ENCODE measurements at regions not wholly inside any gene's neighbourhood (a gene's known extent, or its start where the extent isn't known, plus 50 kb on each side); places are given as distances from the start of the nearest gene placed in this dataset.

DNA sequence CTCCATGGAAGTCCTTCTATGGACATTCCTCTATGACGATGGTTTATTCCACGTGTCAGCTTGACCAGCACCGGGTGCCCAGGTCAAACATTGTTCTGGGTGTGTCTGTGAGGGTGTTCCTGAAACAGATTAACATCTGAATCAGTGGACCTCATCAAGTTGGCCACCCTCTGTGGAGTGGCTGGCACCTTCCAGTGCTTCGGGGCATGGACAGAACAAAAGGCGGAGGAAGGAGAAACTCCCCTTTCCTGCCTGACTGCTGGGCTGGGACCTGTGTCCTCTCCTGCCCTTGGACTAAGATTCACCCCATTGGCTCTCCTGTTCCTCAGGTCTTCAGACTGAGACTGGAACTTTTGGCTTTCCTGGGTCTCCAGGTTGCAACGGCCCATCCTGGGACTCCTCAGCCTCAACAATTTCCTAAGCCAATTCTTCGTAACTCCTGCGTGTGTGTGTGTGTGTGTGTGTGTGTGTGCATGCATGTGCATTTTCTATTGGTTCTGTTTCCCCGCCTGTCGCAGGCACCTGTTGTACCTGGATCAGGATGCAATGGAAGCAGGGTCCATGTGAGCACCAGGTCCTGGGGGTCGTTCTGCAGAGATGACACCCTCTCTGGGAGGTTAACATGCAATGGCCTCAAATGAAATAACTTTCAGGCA is 357.2 kb upstream of the SALL3 start:
- DNase-seq: no peak

DNA sequence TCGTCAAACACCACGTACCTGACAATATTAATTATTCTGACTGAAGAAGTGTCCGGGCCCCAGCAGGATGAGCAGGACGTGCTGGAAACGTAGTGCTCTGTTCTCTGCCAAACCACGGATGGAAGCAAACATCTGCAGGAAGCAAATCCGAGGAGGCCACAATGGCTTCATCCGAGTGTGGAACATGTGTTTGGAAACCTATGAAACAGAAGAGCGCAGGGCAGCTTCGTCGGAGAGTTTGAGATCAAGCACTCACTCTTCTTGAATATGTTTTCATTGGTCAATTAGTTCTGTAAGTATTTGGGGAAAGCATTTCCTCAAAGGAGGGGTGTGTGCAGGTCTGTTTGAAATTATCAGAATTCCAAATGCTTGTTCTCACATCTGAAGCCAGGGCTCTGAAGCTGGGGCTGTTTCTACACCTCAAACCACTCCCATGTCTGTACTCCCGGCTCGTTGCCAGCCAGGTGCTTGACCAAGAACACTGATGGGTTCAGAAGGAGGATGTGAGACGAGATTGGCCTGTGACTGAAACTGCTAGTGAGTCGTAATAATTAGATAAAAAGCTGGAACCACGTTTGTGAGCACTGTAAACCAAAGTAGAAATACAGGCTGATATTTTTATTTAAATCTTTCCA is 356.6 kb upstream of the SALL3 start:
- DNase-seq: no peak

DNA sequence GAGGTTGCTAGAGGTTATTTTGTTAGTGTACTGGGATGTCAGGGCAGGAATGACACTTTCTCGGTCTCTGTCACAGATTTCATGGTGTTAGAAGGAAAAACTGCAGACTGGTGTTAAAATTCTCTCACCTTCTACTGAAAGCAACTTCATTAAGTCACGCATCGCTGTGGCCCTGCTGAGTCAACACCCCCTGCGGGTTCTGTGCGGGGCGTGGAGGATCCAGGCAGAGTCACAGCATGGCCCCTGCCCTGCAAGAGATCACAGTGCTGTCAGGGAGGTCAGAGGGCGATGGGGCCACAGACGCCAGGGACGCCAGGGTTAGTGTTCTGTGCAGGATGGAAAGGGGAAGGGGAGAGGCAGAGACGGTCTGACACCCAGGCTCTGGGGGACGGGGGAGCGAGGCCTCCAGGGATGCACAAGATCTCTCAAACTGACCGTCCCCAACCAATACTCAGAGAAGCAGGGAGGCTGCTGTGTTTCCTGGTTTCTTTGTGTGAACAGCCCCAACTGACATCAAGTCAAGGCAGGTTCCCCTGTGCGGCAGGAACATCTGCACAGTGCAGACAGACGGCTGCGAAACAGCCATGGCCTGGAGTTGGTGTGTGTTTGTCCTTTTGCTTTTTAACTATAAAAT is 354.9 kb upstream of the SALL3 start:
- DNase-seq: no peak

DNA sequence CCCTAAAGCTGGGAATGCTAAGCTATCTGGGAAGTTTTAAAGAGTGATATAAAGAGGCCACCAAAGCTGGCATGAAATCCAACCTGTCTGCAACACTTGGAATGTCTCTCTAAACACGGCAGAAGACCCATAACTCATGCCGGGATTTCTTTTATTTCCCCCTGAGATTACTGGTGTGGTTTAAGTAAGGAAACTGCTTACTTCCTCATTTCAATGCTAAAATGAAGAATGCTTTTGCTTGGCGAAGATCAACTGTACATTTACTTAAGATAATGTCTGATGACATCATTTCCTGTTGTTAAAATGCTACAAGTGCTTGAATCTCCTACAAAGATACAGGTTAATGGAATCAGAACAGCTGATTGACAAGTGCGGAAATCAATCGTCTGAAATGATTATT is 353.8 kb upstream of the SALL3 start:
- DNase-seq: no peak

DNA sequence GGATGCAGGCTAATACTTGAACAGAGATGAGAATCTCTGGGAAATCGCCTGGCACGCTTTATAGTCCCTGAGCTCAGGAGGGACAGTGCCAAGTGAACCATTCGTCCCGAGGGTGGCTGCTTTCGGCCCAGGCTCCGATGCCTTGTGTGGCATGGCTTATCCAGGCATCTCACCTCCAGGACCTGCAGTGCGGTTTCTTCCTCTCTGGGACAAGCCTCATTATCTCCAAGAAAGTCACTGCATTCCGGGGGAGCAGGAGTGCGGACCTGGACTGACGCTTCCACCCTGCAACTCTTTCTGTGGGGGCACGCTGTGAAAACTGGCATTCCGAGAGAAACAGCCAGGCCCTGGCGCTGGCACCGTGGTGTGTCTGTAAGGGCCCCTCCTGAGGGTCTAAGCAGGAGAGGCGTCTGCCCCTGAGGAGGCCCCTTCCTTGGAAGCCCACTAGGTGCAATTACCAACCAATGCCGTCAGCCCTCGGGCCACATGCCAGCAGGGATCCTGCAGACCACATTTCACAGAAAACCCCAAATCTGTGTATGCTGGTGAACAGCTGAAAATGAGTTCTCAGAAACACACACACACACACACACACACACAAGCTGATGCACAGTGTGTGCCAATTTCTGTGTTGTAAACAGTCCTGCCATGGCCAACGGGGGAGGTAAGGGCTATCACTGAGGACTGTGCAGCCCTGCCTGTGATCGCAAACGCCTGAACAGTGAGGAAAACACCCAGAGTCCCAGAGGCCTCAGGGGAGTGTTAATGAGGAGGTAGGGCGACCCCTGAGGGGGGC is 351.9 kb upstream of the SALL3 start:
- DNase-seq: no peak

DNA sequence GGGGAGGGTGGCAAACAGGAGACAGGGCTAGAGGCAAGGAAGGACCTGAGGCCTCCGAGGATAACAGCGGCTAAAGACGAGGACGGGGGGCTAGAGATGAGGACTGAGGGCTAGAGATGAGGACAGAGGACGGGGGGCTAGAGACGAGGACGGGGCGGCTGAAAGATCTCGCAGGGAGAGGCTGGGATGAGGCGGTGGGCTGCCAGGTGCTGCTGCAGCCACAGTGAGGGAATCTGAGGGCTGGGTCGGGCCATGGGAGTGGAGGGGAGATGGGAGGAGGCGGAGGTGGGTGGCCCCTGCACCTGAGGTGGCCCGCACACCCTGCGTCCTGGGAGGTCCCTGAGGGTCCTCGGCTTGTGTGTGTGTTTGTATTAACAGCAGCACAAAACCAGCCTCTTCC is 350.2 kb upstream of the SALL3 start:
- DNase-seq: no peak

DNA sequence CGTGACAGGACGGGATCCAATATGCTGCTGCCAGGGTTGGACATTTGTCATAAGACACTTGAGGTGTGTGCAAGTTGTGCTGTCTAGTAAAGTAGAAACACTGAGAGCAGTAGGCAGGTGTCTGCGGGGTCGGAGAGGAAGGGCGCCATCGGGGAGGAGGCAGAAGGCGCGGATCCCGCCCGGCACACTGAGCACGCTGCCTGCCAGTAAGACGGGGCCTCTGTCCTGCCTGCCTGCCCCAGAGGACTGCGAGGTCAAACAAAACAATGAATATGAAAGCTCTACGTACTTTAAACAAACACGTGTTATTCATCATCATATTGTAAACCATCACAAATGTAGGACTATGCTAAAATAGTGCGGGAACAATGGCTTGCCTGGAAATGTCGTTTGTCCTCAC is 349.3 kb upstream of the SALL3 start:
- no peak for DNase-seq

DNA sequence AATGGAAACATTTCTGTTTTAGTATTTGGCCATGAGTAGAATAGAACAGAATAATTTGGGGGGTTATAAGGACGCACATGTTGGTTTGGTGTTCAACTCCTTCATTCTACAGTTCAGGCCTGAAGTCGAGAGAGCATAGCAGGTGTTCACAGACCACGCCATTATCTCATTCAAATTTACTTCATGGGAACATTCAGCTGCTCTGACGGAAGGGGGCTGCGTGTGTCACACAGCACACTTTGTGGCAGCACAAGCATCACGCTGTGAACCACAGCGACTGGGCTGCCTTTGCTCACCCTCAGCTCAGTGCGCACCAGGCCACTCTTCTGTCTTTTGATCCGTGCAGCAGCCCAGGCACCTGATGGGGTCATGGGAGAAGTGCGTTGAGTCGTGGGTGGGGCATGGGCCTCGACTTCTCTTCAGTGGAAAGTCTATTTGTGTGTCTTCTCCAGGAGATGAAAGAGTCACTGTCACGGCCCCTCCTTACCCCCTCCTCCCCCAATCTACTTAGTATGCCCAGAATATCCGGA is 348.6 kb upstream of the SALL3 start:
- no peak for DNase-seq

DNA sequence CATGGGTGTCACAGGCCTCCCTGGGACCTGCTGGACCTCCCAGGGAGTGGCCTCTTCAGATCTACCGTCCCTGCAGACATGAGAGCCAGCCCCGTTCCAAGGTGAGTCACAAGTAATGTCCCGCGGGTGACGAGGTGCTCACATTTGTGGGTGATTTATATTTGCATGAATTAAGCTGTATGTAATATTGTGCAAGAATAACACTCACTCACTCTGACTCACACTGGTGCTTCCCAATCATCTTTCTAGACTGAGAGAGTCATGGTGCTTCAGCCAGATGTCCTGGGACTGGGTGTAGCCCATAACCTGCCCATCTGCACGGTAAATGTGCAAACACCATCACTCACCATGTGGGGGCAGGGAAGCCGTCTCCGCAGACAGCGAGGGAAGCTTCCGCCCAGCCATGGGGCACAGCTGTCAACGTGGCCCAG is 347.5 kb upstream of the SALL3 start:
- no peak for DNase-seq

DNA sequence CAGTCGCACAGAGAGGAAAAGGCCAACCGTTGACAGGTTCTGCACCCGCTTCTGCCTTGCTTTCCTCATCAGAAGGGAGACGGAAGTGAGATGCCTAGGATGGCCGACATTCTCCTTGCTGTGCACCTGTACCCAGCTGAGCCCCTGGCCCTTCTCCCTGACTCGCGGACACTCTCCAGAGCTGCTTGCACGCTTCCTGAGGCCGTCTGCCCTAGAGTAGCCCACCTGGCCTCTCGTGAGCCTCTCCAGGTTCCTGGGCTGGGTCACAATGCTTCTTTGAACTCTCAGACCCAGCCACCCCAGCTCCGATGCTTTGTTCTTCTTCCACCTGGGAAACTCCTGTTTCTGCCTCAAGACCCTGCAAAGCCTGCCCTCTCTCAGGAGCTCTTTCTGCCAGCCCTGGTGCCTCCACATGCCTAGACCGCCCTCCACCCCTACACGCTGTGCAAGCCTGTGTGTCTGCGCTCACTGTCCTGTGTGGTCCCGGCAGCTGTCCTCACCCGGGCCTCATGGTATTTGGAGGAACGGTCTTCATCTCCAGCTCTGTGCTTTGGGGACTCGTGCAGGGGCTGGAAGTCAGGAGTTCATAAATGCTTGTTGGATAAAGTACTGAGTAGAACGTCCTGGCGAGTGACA is 345.4 kb upstream of the SALL3 start:
- no peak for DNase-seq

DNA sequence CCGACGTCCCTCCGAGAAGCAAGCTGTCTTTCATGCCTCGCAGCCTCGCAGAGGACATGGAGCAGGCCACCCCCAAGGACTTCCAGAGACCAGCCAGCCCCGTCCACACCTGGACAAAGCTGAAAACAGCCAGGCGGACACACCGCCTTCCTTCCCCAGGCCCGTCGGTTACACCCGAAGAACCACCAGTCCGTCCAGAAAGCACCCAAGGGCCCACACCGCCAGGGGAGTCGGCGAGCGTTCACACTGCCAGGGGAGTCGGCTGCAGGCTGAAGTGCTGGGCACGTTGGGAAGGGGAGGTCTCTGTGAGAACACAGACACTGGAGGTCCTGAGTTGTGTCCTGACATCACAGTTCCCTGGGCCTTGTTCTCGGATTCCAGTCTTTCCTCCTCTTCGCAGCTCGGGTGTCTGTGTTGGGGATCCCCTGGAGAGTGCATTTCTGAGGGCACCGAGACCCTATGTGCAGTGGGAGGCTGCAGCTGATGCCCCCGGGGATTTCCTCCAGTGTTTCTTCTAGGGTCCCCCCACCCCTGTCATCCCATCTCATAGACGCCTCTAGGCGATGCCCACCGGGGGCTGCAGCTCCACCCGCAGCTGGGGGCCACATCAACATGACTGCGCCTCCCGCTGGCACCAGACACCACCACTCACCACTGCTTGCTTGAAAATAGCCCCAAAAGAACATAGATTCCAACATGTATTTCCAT is 344.4 kb upstream of the SALL3 start:
- DNase-seq: no peak

DNA sequence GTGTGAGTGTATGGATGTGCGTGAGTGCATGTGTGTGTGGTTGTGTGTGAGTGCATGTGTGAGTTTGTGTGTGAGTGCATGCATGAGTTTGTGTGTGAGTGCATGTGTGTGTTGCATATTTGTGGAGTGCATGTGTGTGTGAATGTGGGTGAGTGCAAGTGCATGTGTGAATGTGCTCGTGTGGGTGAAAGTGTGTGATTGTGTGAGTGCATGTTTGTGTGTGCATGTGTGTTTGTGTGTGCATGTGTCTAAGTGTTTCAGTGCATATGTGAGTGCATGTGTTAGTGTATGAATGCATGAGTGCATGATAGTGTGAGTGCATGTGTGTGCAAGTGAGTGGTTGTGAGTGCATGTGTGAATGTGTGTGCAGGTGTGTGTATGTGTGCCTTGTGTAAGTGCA is 343.4 kb upstream of the SALL3 start:
- DNase-seq: no peak

DNA sequence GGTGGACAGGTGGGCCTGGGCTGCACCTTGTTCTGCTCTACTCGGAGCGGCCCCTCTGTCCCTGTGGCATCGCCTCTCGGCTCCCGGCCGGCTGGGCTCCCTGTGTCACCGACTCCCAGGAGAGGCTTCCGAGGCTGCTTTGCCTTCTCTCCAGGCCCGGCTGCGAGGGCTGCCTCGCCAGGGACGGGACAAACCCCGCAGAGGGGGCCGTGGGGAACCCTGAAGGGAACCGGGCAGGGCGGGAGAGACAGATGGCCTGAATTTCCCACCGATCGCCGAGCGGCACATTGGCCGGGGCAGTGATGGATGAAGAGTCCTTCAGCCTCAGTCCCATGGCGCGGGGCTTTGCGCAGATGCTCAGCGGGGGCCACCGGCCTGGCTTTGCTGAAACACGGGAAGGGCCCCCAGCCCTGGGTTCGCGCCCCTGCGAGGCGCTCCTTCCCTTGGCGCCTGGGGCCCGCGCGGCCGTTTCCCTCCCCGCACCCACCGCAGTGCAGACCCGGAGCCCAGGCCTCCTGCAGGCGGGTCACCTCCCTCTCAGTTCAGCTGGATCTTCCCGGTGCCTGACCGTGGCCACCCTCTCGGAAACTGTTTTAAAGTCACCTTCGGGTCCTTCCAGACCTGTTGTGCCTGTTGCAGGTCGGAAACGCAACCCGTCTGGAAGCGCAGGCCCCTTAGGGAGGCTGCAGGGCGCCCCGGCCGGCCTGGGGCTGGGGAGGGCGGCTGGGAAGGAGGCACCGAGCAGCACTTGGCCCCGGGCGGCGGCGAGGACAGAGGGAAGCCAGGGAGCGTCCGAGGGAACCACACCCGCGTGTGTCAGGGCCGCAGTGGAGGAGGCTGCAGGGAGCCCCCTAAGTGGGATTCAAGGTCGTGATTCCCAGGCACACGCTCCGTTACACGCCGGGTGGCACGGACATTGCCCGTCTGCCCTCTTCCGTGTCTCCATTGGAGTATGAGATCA is 341.9 kb upstream of the SALL3 start:
- no peak for DNase-seq

DNA sequence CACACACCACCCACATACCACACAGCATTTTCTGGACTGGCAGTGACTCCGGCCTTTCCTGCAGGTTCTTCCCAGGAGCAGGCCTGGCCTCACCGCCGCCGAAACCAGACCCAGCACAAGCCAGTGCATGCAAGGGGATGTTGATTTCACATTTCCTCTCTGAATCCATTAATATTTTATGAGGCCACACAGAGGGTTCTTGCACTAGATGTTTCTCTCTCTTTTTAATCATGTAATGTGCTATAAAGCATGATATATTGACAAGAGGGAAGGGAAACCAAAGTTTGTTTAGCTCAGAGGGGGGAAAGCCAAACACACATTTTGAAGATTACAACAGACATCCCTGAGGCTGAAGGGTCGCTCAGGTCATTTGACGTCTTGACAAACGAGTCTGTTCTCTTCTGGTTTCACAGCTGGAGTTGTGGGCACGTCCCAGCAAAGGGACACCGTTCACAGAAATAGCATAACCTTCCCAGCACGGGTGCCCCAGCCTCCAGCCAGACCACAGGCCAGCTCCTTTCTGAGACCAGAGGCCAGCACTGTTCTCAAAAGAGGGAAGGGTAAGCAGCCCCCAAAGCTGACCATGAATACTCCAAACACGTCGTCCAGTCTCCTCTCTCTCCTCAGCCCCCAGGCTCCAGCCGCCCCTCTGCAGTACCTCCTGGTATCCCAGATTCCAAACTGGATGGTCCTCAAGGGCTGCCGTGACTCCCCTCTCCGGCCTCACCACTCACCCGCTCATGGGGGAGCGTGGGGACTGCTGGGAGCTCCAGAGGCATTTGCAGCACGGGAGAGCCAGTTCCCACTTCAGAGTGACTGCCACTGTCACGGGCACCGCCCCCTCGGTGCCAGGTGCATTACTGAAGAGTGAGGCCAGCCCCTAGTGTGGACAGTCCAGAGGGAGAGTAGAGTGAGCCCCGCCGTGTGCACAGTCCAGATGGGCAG is 340.3 kb upstream of the SALL3 start:
- no peak for DNase-seq

DNA sequence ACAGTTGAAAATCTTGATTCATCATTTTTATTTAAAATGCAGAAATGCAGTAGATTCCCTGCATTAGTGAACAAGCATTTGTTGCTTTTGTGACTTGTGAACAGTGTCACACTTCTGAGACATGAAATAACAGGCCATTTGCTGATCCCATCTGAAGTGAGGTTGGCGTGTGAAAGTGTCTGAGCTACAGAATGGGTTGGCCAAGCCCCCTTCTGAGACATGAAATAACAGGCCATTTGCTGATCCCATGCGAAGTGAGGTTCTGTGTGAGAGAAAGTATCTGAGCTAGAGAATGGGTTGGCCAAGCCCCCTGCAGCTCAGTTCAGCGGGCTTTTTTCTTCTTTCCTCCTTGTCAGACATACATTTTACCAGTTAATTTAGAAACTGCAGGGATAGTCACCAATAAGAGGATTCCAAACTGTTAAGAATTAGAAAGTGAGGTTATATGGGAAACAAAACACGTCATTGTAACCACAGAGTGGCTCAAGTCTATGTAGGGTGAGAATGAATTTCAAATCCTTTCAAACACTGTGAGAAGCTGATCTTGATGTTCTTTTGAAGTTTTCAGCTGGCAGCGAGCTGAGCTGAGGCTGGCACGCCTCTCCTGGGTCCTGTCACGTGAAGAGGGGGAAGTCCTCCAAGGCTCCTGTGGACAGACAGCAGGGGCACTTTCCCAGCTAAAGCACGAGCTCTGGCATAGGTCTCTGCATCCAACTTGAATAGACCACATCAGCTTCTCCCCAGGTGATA is 339.2 kb upstream of the SALL3 start:
- DNase-seq: no peak

DNA sequence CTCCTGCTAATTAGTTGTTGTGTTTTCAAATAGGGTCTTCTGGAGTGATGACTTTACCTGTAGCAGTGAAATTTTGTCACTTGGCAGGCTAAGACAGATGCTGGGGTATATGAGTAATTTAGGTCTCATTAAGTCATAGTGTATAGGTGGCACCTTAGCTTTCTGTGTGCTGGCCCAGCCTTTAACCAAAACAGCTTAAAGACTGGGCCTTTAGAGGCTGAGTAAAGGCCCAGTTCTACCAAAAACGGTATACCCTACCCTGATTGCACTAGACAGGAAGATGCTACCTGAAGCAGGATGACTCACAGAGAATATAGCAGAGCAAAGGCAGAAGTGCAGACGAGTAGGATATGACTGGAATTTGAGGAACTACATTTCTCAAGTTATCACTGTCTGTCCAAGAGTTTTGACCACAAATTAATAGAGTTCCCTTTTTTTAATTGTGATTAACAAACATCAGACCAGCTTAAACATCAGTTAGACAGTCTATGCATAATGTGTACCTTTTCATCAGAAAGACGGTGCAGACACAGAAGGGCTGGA is 337.9 kb upstream of the SALL3 start:
- DNase-seq: no peak

DNA sequence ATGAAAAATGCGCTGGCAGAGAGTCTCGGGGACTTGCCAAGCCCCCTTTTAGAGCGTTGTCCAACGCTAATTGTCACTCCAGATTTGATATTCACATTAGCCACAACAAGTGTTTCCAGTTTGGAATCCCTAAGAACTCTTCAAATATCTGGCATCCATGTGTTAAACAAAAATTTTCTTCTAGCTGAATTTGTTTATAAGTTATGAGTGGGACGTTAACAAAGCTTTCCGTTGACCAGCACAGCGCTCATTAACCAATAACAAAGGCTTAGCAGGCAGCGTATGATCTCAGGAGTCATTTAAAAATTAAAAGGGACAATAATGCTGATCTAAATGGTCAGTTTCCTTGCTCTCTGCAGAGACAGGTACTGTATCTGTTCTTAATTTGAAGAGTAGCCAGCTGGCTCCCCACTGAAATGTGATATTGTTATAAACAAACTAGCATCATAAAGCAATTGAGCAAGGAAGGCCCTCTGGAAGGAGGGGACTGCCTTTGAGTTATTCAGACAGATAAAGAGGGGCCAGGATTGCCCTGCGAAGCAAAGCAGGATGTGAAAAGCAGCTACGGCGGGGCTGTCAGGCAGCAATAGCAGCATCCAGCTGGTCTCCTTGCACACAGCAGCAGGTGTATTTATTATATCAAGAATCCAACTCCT is 337.2 kb upstream of the SALL3 start:
- no peak for DNase-seq

DNA sequence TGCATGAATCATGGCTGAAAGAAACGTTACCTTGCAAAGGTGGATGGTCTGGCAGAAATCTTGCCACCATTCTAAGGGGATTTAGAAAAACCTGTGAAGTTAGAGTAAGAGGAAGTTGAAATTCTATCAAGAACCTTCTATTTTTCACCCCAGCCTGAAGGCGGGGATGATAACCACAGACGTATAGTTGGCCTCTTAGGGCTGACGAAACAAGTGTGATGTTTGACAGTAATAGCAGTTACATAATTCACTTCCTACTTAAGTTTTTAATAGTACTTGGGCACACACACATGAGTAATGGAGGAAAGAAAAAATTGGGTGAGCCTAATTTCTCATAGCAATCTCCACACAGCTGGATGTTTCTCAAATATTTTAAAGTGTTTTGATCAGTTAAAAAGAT is 336.6 kb upstream of the SALL3 start:
- no peak for DNase-seq

Measured in NCI-H2171 treated with DMSO at 0.1 percent for 48 hours (cell line).